Prostate gland (tissue), 2 donors: ENCODE measurements at regions not wholly inside any gene's neighbourhood (a gene's known extent, or its start where the extent isn't known, plus 50 kb on each side); places are given as distances from the start of the nearest gene placed in this dataset.

Experiments used
- POLR2A ChIP-seq: fragments of 450-650 bp; IDR thresholded peaks from one replicate; pipeline ENCODE4 v1.6.1; 2016; ENCODE audit warnings: antibody characterized with exemption, mild to moderate bottlenecking
- TF ChIP-seq, protein P1 (sequence below), 4 experiments: fragments of 200-600 bp in 2 of 4; fragments of 450-650 bp in 2 of 4; sonication (generic) in 2 of 4; IDR thresholded peaks; 1 replicate in 3 of 4; 2 replicates in 1 of 4; pipeline ENCODE4 v1.5.1; 2016 to 2019; ENCODE audit warnings: antibody characterized with exemption in 4 of 4, mild to moderate bottlenecking in 2 of 4, moderate library complexity in 2 of 4

DNA sequence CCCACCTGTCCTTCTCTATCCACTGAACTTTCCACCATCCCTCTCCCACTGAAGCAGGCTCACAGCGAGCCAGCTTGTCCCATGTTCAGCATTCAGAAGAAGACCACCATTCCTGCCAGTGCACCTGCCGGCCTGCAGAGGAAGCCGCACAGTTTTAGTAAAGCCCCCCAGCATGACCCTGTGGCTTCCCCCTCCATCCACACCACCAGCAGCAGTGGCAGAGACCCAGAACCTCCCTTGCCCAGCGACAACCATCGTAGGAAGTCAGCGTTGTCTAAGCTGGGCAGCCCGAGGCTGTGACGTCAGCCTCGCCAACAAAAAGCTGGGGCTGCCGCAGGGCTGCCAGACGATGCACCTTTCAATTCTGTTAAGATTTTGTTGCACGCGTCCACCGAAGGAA is 66.6 kb upstream of the TAMM41 start:
- TF ChIP-seq, protein P1, sequence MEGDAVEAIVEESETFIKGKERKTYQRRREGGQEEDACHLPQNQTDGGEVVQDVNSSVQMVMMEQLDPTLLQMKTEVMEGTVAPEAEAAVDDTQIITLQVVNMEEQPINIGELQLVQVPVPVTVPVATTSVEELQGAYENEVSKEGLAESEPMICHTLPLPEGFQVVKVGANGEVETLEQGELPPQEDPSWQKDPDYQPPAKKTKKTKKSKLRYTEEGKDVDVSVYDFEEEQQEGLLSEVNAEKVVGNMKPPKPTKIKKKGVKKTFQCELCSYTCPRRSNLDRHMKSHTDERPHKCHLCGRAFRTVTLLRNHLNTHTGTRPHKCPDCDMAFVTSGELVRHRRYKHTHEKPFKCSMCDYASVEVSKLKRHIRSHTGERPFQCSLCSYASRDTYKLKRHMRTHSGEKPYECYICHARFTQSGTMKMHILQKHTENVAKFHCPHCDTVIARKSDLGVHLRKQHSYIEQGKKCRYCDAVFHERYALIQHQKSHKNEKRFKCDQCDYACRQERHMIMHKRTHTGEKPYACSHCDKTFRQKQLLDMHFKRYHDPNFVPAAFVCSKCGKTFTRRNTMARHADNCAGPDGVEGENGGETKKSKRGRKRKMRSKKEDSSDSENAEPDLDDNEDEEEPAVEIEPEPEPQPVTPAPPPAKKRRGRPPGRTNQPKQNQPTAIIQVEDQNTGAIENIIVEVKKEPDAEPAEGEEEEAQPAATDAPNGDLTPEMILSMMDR (IDR thresholded peaks at IDR 0.05) = no peak
- no peak for TF ChIP-seq POLR2A
